HFF-Myc (cell line): ENCODE measurements at regions not wholly inside any gene's neighbourhood (a gene's known extent, or its start where the extent isn't known, plus 50 kb on each side); places are given as distances from the start of the nearest gene placed in this dataset.
A peak's percentile ranks its signal among the peaks of the same experiment; 100 is the strongest.

Experiments used
- DNase-seq: peaks from one replicate; pipeline ENCODE4 v3.0.0-alpha.2; 2011; ENCODE audit warnings: low read depth; ENCODE audit errors: extremely low read depth
- H3K4me3 ChIP-seq: replicated peaks from 2 replicates; pipeline ENCODE4 v1.5.1; 2011; ENCODE audit warnings: low read depth, mild to moderate bottlenecking, control low read depth, low read length
- CTCF ChIP-seq: IDR thresholded peaks from 2 replicates; pipeline ENCODE4 v1.5.1; 2012; ENCODE audit warnings: mild to moderate bottlenecking, low read depth, low read length, control low read depth; ENCODE audit errors: missing control alignments

GRCh38 chr4:138964716-138965426 lies 50.7 kb upstream of the NOCT start:
- DNase-seq = no peak
- no peak overlapping the region for H3K4me3 ChIP-seq
- TF ChIP-seq CTCF = no peak

DNA sequence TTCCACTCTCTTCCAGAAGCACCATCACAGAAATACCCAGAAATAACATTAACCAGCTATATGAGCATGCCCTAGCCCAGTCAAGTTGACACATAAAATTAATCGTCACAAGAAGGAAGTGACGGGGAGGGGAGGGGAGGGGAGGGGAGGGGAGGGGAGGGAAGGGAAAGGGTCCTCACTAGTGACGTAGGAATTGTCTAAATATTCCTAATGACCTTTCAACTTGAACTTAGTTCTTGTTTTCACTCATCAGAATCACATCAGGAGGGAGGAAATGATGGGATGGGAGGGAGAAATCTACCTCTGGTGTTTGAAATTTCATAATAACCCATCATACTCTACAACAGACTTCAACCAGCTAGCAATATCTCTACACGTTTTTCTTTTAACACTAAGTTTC lies 52.2 kb upstream of the NOCT start:
- TF ChIP-seq CTCF = no peak
- no peak for DNase-seq
- no peak overlapping the region for H3K4me3 ChIP-seq

DNA sequence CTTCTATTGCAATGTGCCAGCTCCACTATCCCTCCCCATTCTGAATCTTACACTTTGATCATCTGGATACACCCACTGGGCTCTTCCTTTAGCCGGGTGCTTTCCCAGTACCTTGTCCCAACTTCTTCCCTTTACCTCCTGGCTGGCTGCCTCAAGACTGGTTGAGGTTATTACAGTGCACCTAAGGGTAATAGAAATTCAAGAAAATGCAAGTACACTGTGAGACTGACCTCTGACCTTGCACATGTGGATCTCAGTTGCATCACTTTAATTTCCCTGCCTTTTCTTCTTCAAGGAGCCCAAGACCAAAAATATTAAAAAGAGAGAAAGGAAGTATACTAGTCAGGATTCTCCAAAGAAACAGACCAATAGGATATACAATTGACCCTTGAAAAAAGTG lies 53.9 kb upstream of the NOCT start:
- H3K4me3 ChIP-seq = no peak overlapping the region
- peak; percentile 30 for DNase-seq

DNA sequence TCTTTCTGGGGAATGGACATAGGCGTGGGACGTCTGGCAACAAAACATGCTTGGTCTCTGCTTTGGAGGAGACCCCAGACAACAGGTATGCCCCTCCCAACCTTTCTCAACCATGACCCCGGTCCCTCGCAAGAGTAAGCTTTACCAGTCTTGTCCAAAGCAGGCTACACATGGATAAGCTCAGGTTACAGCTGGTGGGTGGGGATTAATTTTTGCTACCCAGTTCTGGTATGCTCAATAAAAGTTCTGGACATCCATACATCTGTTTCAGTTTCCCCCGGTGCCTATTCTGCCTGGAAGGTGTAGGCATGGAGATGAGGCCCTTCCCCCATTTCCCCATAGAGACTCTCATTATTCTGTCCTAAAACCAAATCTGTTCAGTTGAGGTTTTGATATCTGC lies 54.5 kb upstream of the NOCT start:
- TF ChIP-seq CTCF = no peak
- no peak overlapping the region for H3K4me3 ChIP-seq
- DNase-seq = peak; percentile 9

More for the DNA sequence above, 53.9 kb upstream of the NOCT start:
- TF ChIP-seq CTCF = no peak

- no peak for TF ChIP-seq CTCF
- no peak for DNase-seq
- no peak overlapping the region for H3K4me3 ChIP-seq
Measured at GRCh38 chr4:138960175-138960710, 55.3 kb upstream of the NOCT start.

GRCh38 chr4:138959097-138959815 lies 56.3 kb upstream of the NOCT start:
- DNase-seq = no peak
- no peak overlapping the region for H3K4me3 ChIP-seq
- TF ChIP-seq CTCF = no peak
